ENCODE measurements at regions not wholly inside any gene's neighbourhood (a gene's known extent, or its start where the extent isn't known, plus 50 kb on each side); places are given as distances from the start of the nearest gene placed in this dataset.
"Not testable (repeated sequence)": the region's sequence is repeated elsewhere in the genome, so short reads cannot be mapped to it uniquely, and the experiment has no call there.

DNA sequence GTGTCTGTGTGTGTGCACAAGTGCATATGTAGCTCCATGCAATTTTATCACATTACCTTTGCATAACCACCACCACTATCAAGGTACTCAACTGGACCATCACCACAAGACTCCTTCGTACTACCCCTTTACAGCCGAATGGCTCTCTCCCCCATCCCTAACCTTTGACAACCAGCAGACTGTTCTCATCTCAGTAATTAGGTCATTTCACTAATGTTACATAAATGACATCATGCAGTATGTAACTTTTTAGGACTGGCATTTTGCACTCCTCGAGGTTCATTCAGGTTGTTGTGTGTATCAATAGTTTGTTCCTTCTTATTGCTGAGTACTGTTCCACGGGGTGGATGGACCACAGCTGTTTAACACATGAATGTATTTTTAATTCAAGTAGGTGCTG is 121.8 kb upstream of the SLC6A11 start:
- no peak overlapping the region for H2AFZ ChIP-seq (ENCODE audit: low read depth, low read length)
- dilution Hi-C loops (cut with MboI; ENCODE audit: extremely low pct_ligation_motif_present, low sequenced_read_pairs) (no loop called here), intact Hi-C loops (cut with micrococcal nuclease) (no loop called here)
- no peaks in the 10 kb centered on the region for H3K36me3 ChIP-seq (ENCODE audit: control insufficient read depth in 2 of 2, extremely low read depth in 1 of 2, insufficient read depth in 2 of 2, low read length in 2 of 2)
- no peak overlapping the region for H3K4me2 ChIP-seq (ENCODE audit: insufficient read depth, low read length)
- DNase-seq (ENCODE audit: low read depth, low spot score) (no peak), FAIRE-seq (no peak)
- no peaks in the 10 kb centered on the region for H3K79me2 ChIP-seq (ENCODE audit: control insufficient read depth, insufficient read depth, low read length)
- ChIA-PET POLR2A (no interaction called here), CTCF (interaction anchor here (1.0 kb wide), 1 partner anchor 355 kb away, joined by 3 read pairs; no protein-coding TSS in a partner anchor)
- no peaks in the 10 kb centered on the region for H4K20me1 ChIP-seq (replicated peaks; ENCODE audit: control insufficient read depth, extremely low read depth, insufficient read depth, low read length)
- no peak overlapping the region for H3K27ac ChIP-seq (ENCODE audit: insufficient read depth, low read depth, low read length)
- no peak overlapping the region for H3K4me3 ChIP-seq (replicated peaks in 1 of 3; ENCODE audit: insufficient read depth in 1 of 3, low read depth in 1 of 3, low read length in 3 of 3)
- no peaks in the 10 kb centered on the region for H3K9me3 ChIP-seq (replicated peaks; ENCODE audit: control insufficient read depth, insufficient read depth, low read length)
- H3K9me1 ChIP-seq (replicated peaks; ENCODE audit: control insufficient read depth, extremely low read depth, insufficient read depth, low read length): no peaks in the 10 kb centered on the region
- no peak overlapping the region for H3K9ac ChIP-seq (replicated peaks; ENCODE audit: extremely low read depth, insufficient read depth, low read length)
- no peaks in the 10 kb centered on the region for H3K4me1 ChIP-seq (ENCODE audit: control insufficient read depth, extremely low read depth, insufficient read depth, low read length)
- TF ChIP-seq MYC (IDR thresholded peaks at IDR 0.05; ENCODE audit: low read depth, low read length): no peak
- TF ChIP-seq CTCF (IDR thresholded peaks at IDR 0.05; ENCODE audit: extremely low read depth in 1 of 2, insufficient read depth in 1 of 2, low read depth in 1 of 2, low read length in 2 of 2): no peak
- no peak for TF ChIP-seq MAX (IDR thresholded peaks at IDR 0.05; ENCODE audit: insufficient read depth, insufficient read length)
- no peak for TF ChIP-seq POLR2A (IDR thresholded peaks at IDR 0.05; ENCODE audit: low read depth, low read length)
- no peak for TF ChIP-seq GATA2 (IDR thresholded peaks at IDR 0.05; ENCODE audit: insufficient read depth, insufficient read length, low read depth, low read length)
- no peak for TF ChIP-seq FOS (IDR thresholded peaks at IDR 0.05; ENCODE audit: borderline replicate concordance, insufficient read depth, low read length)
- TF ChIP-seq EZH2 (IDR thresholded peaks at IDR 0.05; ENCODE audit: borderline replicate concordance, low read depth, low read length, severe bottlenecking): no peak
- TF ChIP-seq JUN (IDR thresholded peaks at IDR 0.05; ENCODE audit: borderline replicate concordance, insufficient read depth, insufficient read length, low read depth): no peak
- no peak for TF ChIP-seq POLR2AphosphoS5 (IDR thresholded peaks at IDR 0.05; ENCODE audit: insufficient read depth, low read depth, low read length)
- BruUV-seq (replicated peaks): no TSS peak
- no peaks in the 10 kb centered on the region for H3K27me3 ChIP-seq (ENCODE audit: control insufficient read depth in 2 of 2, insufficient read depth in 2 of 2, low read length in 2 of 2)

DNA sequence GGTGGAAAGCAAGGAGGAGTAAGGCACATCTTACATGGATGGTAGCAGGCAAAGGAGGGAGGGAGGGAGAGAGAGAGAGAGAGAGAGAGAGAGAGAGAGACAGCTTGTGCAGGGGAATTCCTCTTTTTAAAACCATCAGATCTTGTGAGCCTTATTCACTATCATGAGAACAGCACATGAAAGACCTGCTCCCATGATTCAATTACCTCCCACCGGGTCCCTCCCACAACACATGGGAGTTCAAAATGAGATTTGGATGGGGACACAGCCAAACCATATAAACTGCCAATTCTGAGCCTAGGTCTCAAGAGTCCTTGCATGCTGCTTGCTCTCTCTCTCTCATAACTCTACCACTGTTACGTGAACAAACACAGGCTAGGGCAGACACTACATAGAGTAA is 120.8 kb upstream of the SLC6A11 start:
- H3K9me3 ChIP-seq (replicated peaks; ENCODE audit: control insufficient read depth, insufficient read depth, low read length); H2AFZ ChIP-seq (ENCODE audit: low read depth, low read length); FAIRE-seq; H3K4me2 ChIP-seq (ENCODE audit: insufficient read depth, low read length); POLR2A ChIA-PET; dilution Hi-C loops (cut with MboI; ENCODE audit: extremely low pct_ligation_motif_present, low sequenced_read_pairs); intact Hi-C loops (cut with micrococcal nuclease); BruUV-seq (replicated peaks); H3K4me1 ChIP-seq (ENCODE audit: control insufficient read depth, extremely low read depth, insufficient read depth, low read length); H3K36me3 ChIP-seq (ENCODE audit: control insufficient read depth in 2 of 2, extremely low read depth in 1 of 2, insufficient read depth in 2 of 2, low read length in 2 of 2); CTCF ChIA-PET; H3K27ac ChIP-seq (ENCODE audit: insufficient read depth, low read depth, low read length); H3K9ac ChIP-seq (replicated peaks; ENCODE audit: extremely low read depth, insufficient read depth, low read length); H3K79me2 ChIP-seq (ENCODE audit: control insufficient read depth, insufficient read depth, low read length); H3K27me3 ChIP-seq (ENCODE audit: control insufficient read depth in 2 of 2, insufficient read depth in 2 of 2, low read length in 2 of 2); H3K9me1 ChIP-seq (replicated peaks; ENCODE audit: control insufficient read depth, extremely low read depth, insufficient read depth, low read length); H3K4me3 ChIP-seq (replicated peaks in 1 of 3; ENCODE audit: insufficient read depth in 1 of 3, low read depth in 1 of 3, low read length in 3 of 3); DNase-seq (ENCODE audit: low read depth, low spot score); H4K20me1 ChIP-seq (replicated peaks; ENCODE audit: control insufficient read depth, extremely low read depth, insufficient read depth, low read length): not testable (repeated sequence)
